ENCODE measurements at regions not wholly inside any gene's neighbourhood (a gene's known extent, or its start where the extent isn't known, plus 50 kb on each side); places are given as distances from the start of the nearest gene placed in this dataset.

GRCh38 chr2:205937211-205937610 lies 148.8 kb downstream of the INO80D start:
- H3K36me3 ChIP-seq (ENCODE audit: control insufficient read depth, insufficient read depth, low read length), result no peaks in the 10 kb centered on the region
- in situ Hi-C loops (cut with HindIII; ENCODE audit: low pct_unique_long_range_greater_than_20kb, low sequenced_read_pairs), result no loop called here
- H3K9me3 ChIP-seq (ENCODE audit: control insufficient read depth, insufficient read depth, low read depth, low read length), result no peaks in the 10 kb centered on the region
- intact Hi-C loops (cut with micrococcal nuclease; ENCODE audit: unreplicated experiment), result no loop called here
- no peak overlapping the region for H3K27ac ChIP-seq (ENCODE audit: low read length)
- no TSS peak for BruUV-seq (replicated peaks)
- no peak for TF ChIP-seq CTCF (IDR thresholded peaks at IDR 0.05)
- TF ChIP-seq POLR2AphosphoS5 (IDR thresholded peaks at IDR 0.05; ENCODE audit: low read depth, low read length), result no peak
- no peak for TF ChIP-seq REST (IDR thresholded peaks at IDR 0.05; ENCODE audit: insufficient read depth in 1 of 2, low read depth in 2 of 2, low read length in 1 of 2)
- no peak for TF ChIP-seq SIN3A (IDR thresholded peaks at IDR 0.05; ENCODE audit: borderline replicate concordance, insufficient read depth, low read depth, low read length)
- TF ChIP-seq TCF7L2 (IDR thresholded peaks at IDR 0.05; ENCODE audit: low read depth, low read length), result no peak
- ChIA-PET POLR2A (no interaction called here), CTCF (no interaction called here)
- no peaks in the 10 kb centered on the region for H3K4me1 ChIP-seq (ENCODE audit: control insufficient read depth, insufficient read depth, low read length)
- DNase-seq (ENCODE audit: low read depth, low spot score) (no peak), ATAC-seq (no peak)
- no peak overlapping the region for H3K4me3 ChIP-seq (ENCODE audit: low read depth in 2 of 2, low read length in 2 of 2)
- H3K27me3 ChIP-seq (ENCODE audit: control insufficient read depth, insufficient read depth, low read length), result no peaks in the 10 kb centered on the region

- no peak for DNase-seq (ENCODE audit: low read depth, low spot score)
- Histone ChIP-seq H3K4me3 (ENCODE audit: low read depth in 2 of 2, low read length in 2 of 2) (no peak overlapping the region), H3K27me3 (ENCODE audit: control insufficient read depth, insufficient read depth, low read length) (no peaks in the 10 kb centered on the region), H3K27ac (ENCODE audit: low read length) (no peak overlapping the region), H3K4me1 (ENCODE audit: control insufficient read depth, insufficient read depth, low read length) (no peaks in the 10 kb centered on the region), H3K36me3 (ENCODE audit: control insufficient read depth, insufficient read depth, low read length) (no peaks in the 10 kb centered on the region), H3K9me3 (ENCODE audit: control insufficient read depth, insufficient read depth, low read depth, low read length) (no peaks in the 10 kb centered on the region)
- POLR2A ChIA-PET, result interaction anchor here (0.6 kb wide), 1 partner anchor 845 kb away, joined by 5 read pairs; no protein-coding TSS in a partner anchor
- ATAC-seq, result no peak
- in situ Hi-C loops (cut with HindIII; ENCODE audit: low pct_unique_long_range_greater_than_20kb, low sequenced_read_pairs), result no loop called here
- TF ChIP-seq TCF7L2 (IDR thresholded peaks at IDR 0.05; ENCODE audit: low read depth, low read length) (no peak), SIN3A (IDR thresholded peaks at IDR 0.05; ENCODE audit: borderline replicate concordance, insufficient read depth, low read depth, low read length) (no peak), POLR2AphosphoS5 (IDR thresholded peaks at IDR 0.05; ENCODE audit: low read depth, low read length) (no peak), REST (IDR thresholded peaks at IDR 0.05; ENCODE audit: insufficient read depth in 1 of 2, low read depth in 2 of 2, low read length in 1 of 2) (no peak), CTCF (IDR thresholded peaks at IDR 0.05) (no peak)
- BruUV-seq (replicated peaks), result no TSS peak
- intact Hi-C loops (cut with micrococcal nuclease; ENCODE audit: unreplicated experiment), result no loop called here
- CTCF ChIA-PET, result interaction anchor here (0.7 kb wide), 1 partner anchor 51 kb away, joined by 5 read pairs; no protein-coding TSS in a partner anchor
Measured at GRCh38 chr2:205936446-205936845, 149.5 kb downstream of the INO80D start.

Data from Panc1 (cell line).